ENCODE measurements at regions not wholly inside any gene's neighbourhood (a gene's known extent, or its start where the extent isn't known, plus 50 kb on each side); places are given as distances from the start of the nearest gene placed in this dataset.

DNA sequence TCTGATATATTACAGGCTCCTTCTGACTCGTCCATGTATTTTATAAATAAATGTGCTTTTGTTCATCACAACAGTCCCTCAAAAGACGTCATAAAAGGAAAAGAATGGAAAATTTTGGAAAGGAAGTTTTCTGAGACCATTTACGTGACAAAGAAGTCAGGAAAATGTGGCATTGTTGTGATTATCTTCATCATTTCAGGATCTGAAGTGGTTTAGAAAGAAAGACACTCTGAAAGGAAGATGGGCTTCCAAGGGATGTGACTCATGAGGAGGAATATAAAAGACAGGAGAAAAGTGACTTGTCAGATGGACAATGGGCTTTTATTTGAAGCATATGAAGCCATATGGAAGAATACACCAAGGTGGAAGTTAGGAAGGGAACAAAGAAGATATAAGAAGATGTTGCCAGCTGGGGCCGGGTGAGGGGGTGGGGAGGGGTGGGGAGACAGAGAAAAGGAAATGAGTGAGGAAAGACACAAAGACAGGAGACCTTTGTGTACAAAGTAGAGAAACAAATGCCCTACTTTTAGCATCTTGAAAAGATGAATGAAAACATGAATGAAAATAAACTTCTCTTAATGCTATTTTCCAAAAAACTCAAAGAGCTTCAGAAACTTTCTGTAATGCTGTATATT, 190.3 kb upstream of the PREP start:
- no peak for DNase-seq (ENCODE audit: low read depth in 1 of 2, low spot score in 1 of 2)

DNA sequence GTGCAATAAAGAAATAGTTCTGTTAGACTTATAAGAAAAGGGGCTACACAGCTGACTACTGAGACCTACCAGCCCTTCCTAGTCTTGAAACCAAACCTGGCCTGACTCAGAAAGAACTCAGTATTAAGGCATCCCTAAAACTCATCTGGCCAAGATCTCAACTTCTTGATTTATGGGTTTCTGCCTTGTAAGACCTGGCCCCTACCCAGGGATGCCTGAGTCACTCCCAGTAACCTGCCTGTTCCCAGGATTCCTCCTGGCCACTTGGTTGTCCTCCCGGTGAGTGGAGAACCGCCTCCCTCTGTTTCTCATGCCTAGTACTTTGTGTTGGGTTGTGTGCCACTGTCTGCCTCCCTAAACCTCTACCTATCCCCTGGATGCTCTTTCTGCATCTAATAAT, 189.4 kb upstream of the PREP start:
- no peak for DNase-seq (ENCODE audit: low read depth in 1 of 2, low spot score in 1 of 2)

DNA sequence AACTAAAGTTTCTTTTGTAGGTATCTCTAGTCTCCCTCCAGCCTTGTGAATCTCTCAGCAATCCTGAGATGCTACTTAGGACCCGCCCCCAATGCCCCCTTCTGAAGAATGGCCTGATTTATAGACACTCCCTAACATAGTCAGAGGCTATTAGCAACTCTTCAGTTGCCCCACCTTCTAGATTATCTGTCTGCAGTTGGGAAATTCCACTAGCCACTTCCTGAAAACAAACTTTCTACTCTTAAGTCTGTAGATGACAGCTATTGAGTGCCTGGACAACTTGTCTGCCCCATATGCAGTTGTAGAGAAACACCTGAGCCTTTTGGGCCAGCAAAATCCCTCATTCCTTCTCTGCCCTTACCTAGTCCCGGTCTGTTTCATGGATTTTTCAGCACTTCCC, 188.2 kb upstream of the PREP start:
- no peak for DNase-seq (ENCODE audit: low read depth in 1 of 2, low spot score in 1 of 2)

DNA sequence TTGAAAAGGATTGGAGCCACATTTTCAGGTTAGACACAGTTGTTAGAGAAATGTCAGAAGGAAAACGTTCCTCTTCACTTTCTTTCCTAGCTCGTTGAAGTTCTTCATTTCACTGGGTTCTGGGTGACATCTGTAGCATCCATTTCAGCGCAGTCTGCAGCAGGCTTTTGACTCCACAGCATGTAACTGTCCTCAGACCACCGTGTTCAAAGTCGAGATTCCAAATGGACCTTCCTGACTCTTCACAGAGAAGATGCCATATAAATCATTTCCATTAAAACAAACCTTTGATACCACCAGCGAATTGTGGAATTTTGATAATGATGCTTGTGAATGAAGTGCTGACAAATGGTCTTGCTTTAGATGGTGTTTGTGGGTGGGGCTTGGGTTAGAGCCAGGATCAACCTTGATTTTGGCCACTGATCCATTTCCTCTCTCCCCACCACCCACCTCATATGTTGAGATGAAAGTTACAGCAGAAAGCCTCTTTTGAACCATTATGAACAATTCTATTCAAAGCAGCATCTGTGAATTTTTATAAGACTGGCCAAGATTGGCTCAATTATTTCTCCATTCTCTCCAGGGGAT, 185.3 kb upstream of the PREP start:
- DNase-seq (ENCODE audit: low read depth in 1 of 2, low spot score in 1 of 2), result no peak

DNA sequence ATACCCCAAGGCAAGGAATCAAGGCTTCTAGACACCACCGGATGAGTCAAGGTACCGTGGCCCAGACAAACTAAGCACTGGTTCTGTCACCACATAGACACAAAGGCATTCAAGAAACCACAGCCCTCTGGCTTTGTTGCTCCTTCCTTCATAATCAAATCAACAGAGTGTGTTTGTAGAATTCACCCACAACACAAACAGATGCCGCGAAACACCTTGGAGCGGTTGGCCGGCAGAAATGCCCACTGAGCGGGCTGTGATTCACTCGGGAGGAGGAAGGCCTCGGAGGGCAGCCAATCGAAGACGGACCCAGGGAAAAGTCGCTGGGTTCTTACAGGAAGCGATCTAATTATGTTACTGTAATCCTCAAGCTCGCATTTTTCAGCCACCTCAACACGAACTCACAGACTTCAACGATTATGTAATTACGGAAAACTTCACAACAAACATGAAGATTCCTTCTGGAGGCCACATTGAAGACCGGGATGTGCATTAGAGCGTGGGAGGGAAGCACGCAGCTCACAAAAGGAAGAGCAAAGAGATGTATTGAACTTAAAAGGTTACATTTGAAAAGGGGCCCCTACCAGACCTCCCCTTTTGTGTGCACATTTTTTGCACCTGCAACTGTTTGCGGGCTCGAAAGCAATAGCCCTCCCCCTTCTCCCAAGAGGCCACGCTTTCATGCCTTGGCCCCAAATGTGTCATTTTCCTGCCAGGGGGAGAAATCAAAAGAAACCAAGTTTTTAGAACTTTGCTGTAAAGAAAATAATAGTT, 184.7 kb upstream of the PREP start:
- no peak for DNase-seq (ENCODE audit: low read depth in 1 of 2, low spot score in 1 of 2)

DNA sequence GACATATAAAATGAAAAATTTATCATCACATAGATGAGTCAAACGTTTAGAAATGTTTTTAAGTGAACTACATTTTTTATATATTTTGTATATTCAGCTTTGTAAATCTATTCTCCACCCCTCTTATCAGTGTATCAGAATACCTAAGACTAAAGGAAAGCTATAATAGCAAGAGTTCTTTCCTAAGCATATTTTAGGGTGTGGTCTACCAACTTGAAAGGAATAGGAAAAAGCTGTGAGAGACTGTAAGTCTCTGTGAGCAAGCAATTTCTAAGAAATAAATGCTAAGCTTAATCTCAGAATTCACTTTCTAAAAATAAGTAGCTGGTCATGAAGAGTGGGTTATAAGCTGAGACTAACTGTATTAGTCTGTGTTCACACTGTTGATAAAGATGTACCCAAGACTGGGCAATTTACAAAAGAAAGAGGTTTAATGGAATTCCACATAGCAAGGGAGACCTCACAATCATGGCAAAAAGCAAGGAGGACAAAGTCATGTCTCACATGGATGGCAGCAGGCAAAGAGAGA, 175.4 kb upstream of the PREP start:
- no peak for DNase-seq (ENCODE audit: low read depth in 1 of 2, low spot score in 1 of 2)

DNA sequence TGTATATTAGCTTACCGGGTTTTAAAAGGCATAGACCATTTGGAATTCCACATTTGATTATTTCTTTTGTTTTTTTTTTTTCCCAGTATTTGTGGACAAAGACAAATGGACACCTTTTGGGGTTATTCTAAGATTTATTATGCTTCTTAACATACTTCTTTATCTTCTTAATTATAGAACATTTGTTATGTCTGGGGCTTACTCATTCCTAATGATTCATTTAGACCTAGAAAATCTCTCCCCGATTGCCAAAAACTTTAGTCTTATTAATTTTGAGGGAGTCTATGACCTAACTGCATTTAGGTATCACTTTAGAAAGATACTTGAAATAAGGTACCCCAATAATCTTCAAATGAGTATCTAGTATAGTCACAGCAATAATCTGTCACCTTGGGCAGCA, 170.7 kb upstream of the PREP start:
- DNase-seq (ENCODE audit: low read depth in 1 of 2, low spot score in 1 of 2), result no peak

DNA sequence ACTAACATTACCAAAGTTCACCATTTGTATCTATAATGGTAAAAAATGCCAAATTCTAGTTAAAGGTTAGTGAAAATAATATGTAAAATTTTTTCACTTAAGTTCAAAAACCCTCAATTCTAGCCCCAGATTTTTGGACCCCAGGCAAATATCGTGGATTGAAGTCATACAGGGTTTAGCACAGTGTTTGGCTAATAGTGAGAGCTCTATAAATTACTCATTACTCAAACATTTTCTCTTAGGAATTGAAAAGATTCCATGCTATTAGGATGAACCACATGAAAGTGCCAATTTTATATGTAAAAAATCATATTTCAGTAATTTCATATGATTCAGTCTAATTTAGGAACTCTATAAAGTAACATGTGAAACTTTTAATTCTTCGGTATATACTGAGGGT, 170.3 kb upstream of the PREP start:
- no peak for DNase-seq (ENCODE audit: low read depth in 1 of 2, low spot score in 1 of 2)

DNA sequence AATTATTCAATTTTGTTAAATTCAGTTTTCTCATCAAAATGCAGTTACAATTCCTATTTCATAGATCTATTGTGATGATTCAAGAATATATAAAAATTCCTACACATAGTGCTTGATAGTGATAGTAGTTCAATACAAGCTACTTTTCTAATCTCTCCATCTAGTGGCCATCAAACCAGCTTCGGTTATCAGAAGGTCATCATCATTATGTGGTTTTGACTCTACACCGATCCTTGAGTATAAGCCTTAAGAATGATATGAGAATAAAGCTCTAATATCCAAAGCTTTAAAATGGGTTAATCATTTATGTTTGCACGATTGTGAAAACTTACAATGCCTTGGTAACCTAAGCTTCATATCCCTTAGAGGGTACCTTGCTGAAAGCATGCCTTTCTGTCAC, 167.5 kb upstream of the PREP start:
- DNase-seq (ENCODE audit: low read depth in 1 of 2, low spot score in 1 of 2), result no peak

DNA sequence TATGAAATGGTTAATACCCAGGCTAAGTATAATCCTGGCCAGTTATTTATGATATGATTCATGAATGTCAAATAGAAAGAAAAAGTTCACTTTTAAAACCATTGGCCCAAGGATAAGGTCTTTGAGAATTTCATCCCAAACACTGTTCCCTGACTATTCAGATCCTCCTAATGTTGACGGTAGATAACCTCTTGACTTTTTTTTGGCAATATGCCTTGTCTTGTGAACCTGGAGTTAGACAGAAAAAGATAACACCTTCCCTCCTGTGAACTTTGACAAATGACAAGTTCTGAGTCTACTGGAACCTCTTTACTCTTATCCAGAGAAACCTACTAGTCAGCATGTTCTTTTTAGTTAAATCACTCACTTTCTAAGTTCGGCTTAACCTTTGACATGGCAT, 166.8 kb upstream of the PREP start:
- DNase-seq (ENCODE audit: low read depth in 1 of 2, low spot score in 1 of 2), result no peak

DNA sequence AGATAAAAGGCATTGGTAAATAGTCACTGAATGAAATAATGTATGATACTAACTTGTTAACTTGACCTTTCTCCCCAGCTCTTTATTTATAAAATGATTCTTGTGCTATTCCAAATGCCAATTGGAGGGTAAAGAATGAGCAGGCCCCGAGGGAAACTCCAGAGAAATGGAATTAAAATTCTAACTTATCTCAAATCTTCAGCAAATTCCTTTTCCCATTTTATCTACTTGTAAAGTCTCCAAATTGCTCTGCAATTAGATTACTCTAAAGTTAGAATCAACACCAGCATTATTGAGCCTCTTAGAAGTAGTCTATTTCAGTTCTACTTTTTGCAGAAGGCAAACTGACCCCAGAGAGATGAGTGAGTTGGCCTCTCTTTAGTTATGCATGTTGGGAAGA, 165.9 kb upstream of the PREP start:
- no peak for DNase-seq (ENCODE audit: low read depth in 1 of 2, low spot score in 1 of 2)

DNA sequence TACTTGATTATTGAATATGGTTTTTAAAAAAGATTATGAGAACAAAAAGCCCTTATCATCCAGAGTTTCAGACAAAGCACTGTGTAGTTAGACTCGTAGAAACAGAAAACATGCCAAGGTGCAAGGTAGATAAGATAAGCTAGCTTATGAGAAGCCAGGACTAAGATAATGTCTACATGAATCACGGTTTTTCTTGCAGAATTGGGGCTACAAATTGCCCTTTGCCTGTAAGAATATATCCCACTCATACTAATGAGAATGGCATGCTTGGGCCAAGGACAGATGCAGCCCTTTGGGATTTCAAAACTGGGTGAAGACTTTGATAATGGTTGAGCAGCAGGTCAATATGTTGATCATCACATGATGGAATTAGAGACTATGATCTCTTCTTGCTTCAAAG, 165.3 kb upstream of the PREP start:
- DNase-seq (ENCODE audit: low read depth in 1 of 2, low spot score in 1 of 2), result no peak

DNA sequence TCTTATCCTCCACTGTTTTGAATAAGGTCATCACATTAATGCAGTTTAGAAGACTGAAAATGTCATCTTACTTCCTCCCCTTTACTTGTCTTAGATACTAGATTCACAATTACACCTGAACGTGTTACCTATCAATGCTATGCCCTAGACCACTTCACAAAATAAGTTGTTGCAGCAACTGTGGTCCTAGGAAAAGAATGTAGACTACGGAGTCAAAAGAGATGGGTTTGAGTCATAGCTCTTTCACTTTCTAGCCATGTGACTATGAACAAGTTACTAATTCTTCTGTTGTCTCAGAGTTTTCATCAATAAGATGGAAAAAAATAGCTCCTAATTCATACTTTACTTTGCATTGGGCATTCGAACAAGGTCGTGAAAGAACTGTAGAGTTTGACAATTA, 164.3 kb upstream of the PREP start:
- DNase-seq (ENCODE audit: low read depth in 1 of 2, low spot score in 1 of 2), result no peak

DNA sequence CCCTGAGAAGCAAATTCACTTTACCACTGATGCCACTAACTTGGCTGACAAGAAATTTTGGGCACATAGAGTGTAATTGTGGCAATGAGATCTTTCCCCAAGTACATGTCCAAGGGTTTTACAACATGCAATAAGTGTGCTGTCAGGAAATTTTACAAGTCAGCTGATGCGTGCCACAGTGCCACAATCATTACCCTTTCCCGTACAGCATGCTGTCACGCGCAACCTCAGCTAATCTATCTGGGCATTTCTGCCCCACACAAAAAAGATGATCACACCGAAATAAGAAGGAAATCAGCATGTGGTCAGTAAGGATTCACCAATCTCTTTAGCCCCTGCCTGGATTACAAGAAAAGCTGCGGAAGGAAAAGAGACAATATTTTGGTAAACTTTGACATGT, 163.6 kb upstream of the PREP start:
- no peak for DNase-seq (ENCODE audit: low read depth in 1 of 2, low spot score in 1 of 2)

DNA sequence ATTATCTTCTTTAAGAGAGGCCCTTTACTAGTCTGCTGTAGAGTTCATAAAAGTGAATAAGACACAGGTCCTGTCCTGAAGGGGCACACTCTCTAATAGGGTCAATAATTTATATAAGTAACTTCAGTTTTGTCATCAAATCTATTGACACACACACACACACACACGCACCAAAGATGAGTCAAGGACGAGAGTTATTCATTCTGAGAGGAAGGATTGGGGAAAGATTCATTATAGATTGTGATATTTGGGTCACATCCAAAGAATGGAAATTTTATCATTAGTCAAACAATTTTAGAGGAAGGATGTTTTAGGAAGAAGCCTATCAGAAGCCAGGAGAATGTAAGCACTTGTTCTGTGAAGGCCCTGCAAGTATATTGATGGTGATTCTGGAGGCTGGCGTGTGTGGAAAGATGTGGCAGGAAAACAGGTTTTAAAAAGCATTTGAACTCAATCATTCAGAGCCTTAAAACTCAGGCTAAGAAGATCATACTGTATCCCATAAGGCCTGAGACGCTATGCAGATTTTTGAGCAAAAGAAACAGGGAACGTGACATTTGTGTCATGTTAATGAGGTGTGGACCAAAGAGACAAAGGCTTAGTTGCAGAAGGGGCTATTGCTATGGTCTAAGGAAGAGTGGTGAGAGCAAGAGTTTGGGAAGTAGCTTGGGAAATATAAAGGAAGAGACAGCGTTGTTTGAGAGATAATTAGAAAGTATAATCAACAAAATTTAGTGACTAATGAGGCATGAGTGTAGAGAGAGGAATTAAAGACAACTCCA, 161.4 kb upstream of the PREP start:
- DNase-seq (ENCODE audit: low read depth in 1 of 2, low spot score in 1 of 2), result no peak

DNA sequence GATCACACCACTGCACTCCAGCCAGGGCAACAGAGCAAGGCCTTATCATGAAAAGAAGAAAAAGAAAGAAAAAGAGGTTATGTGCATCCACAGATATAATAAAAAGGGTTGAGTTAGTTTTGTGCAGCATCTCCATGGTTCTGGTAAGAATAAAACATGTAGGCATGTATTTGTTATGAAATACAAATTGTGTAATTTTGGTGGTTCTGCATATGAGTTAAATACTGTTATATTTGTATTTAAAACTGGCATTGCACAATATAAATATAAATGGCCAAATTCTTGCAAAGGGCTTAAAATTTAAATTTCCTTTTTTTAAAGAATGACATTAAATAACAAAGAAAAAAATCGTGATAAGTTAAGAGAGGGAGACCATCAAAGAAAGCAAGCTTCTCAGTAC, 159.1 kb upstream of the PREP start:
- DNase-seq (ENCODE audit: low read depth in 1 of 2, low spot score in 1 of 2), result no peak

DNA sequence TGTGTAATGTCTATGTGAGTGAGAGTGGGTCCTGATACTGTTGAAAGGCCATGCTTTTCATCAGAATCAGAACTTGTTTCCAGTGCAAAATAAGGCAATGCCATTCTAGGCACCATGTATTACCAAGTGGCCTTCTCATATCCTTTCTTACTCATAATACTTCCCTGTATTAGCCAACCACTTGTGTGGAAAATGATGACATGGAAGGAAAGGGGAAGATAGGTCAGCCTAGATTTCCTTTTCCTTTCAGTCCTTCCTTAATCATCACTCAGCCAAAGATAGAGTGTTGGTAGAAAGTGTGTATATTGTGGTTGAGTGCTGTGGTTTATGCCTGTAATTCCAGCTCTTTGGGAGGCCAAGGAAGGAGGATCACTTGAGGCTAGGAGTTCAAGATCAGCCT, 158.6 kb upstream of the PREP start:
- DNase-seq (ENCODE audit: low read depth in 1 of 2, low spot score in 1 of 2), result no peak

DNA sequence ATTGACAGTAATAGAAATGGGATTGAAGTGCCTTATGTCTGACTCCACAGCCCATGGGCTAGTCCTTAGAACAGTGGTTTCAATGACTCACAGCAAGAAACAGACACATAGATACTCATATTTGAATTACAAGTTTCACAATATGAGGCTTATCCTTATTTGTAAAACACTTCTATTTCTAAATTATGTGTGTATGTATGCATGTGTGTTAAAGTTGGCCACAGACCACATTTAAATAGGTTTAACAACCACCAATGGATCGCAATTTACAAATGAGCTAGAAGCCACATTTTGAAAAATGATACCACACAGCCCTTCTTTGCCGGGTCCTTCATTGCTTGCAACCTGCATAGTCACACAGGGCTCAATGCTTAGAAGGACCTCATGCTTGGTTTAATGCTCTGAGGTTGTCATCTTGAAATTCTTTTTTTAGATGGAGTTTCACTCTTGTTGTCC, 157.8 kb upstream of the PREP start:
- no peak for DNase-seq (ENCODE audit: low read depth in 1 of 2, low spot score in 1 of 2)

DNA sequence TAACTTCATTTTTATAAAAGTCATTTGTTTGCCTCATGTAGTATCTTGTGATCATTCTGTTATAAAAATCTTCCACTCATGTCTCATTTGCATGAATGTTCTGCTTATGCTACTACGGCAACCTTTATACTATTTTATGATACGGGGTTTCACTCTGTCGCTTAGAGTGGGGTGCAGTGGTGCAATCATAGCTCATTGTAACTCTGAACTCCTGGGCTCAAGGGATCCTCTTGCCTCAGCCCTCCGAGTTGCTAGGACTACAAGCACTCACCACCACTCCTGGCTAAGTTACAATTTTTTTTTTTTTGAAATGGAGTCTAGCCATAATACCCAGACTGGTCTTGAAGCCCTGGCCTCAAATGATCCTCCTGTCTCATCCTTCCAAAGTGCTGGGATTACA, 154.4 kb upstream of the PREP start:
- DNase-seq (ENCODE audit: low read depth in 1 of 2, low spot score in 1 of 2), result no peak

DNA sequence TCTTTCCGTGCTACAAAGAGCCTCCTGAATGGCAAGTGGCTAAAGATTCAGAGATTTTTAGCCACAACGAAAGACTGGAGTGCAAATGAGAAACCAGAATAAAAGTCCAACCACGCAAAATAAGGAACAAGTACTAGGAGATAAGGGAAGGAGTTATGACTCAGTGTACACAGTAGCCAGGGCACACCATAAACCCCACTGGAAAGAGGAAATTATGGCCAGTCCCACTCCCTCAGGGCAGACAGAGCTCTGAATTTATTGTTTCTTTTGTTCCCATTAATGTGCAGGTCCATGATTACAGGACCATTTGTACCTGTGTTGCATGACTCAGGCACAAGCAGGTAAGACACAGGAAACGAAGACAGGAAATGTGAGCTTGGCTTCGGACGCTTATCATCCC, 150.3 kb upstream of the PREP start:
- DNase-seq (ENCODE audit: low read depth in 1 of 2, low spot score in 1 of 2), result no peak

DNA sequence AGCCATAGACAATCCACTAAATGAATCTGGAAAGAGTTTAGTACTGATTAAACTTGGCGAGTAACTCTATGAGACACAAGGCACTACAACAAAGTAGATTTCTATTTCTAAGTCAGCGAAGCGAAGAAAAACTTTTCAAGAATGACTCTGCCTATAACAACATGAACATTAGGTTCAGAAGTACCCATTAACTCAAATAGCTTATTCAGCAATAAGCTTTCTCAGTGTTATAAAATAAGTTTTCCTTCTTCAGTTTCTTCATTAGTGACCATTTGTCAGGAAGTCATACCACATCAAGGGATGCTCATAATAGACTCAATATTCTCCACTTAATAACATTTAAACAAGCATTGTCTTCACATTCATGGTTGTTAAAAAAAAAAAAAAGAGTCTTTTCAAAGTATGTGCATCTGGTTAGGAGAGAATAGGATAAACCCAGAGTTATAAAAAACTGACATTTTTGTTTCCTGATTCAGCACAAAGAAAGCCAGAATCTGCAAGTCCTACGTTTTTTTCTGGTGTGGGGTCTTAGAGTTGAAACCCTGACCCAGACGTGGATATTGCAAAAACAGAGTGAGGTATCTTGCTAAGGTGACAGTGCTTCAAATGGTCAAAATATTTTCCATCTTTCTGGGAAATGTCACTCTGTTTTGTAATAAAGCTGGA, 148.2 kb upstream of the PREP start:
- DNase-seq (ENCODE audit: low read depth in 1 of 2, low spot score in 1 of 2), result no peak
